HG03025 (cell line): ENCODE measurements at regions not wholly inside any gene's neighbourhood (a gene's known extent, or its start where the extent isn't known, plus 50 kb on each side); places are given as distances from the start of the nearest gene placed in this dataset.
"Not testable (repeated sequence)": the region's sequence is repeated elsewhere in the genome, so short reads cannot be mapped to it uniquely, and the experiment has no call there.

ENCODE experiments used
- ATAC-seq: cut with Tn5 transposase; IDR thresholded peaks from one replicate; pipeline ENCODE4 v1.9.1; 2021; ENCODE audit warnings: mild to moderate bottlenecking, moderate library complexity; ENCODE audit not compliant: unreplicated experiment, low FRiP score

GRCh38 chr1:244155661-244156060 is 104.6 kb downstream of the ZBTB18 start:
- ATAC-seq, result no peak

DNA sequence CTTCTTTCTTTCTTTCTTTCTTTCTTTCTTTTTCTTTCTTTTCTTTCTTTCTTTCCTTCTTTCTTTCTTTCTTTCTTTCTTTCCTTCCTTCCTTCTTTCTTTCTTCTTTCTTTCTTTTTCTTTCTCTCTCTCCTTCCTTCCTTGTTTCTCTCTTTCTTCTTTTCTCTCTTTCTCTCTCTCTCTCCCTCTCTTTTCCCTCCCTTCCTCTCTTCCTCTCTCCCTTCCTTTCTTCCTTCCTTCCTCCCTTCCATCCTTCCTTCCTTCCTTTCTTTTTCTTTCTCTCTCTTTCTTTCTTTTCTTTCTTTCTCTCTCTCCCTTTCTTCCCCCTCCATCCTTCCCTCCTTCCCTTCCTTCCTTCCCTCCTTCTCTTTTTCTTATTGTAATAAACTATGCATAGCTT is 105.5 kb downstream of the ZBTB18 start:
- ATAC-seq, result not testable (repeated sequence)

- ATAC-seq, result no peak
Observed at GRCh38 chr1:244157731-244158438, 106.8 kb downstream of the ZBTB18 start.

GRCh38 chr1:244159646-244160045 is 108.6 kb downstream of the ZBTB18 start:
- ATAC-seq, result no peak

GRCh38 chr1:244160455-244161235 is 109.6 kb downstream of the ZBTB18 start:
- no peak for ATAC-seq

DNA sequence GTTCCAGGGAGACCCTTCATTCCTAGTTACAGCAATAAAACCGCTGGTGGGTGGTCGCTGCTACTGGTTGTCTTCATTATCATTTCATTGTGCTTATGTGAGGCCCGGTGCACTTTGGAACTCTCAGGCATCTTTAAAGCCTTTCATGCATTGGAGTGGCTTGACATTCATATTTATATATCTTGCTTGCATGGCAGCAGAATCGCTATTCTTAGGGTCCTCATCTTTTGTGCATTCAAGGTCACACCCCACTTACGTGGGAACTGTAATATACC is 110.1 kb downstream of the ZBTB18 start:
- no peak for ATAC-seq

- no peak for ATAC-seq
Observed at GRCh38 chr1:244162786-244163530, 111.9 kb downstream of the ZBTB18 start.

GRCh38 chr1:244163861-244164510 is 112.9 kb downstream of the ZBTB18 start:
- no peak for ATAC-seq

DNA sequence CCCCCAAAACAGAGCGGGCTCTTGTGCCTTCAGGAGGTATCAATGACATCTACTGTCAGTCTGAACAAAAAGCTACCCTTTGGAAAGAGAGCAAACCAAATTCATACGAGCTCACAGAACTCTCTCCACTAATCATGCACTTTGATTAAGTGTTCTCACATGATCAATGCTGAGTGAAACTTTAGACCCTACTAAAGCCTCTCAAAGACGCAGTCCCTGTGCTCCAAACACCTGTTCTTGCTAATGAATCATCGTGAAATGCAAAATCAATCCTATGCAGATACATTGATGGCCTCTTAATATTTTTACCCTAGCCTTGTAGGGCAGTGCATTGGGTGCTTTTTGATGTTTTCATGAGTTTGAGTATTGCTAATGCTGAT is 113.4 kb downstream of the ZBTB18 start:
- no peak for ATAC-seq

GRCh38 chr1:244165021-244165420 is 113.9 kb downstream of the ZBTB18 start:
- no peak for ATAC-seq

GRCh38 chr1:244165701-244166100 is 114.6 kb downstream of the ZBTB18 start:
- no peak for ATAC-seq

DNA sequence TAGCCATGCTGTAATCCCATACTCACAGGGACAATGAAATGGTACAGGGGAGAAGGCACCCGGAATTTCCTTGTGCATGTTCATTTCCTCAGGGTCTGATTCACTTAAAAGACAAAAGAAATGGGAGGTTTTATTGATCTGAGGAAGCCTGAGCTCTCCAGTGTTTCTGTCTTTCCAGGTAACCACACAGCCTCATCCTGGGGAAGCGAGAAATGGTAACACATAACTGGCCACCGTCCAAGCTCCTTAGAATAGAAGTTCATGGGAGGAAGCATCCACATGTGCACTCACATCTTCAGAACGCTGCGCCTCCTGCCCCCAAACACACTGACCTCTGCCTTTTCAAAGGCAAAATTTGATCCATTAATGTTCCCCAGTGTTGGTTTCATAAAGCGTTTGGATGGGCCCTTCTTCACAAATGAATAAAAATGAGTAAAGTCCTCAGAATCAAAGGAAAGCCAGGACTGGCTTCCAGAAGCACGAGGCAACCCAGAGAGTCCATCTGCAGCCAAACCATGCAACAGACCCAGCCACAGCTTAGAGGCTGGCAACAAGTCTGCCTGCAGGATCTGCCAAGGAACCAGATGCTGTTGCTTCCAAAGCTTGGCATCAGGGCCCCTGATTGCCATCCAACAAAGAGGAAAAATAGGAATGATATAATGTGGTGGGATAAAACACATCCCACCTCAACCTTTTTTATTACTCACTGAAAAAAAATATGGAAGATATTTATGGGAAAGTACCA is 120.3 kb downstream of the ZBTB18 start:
- no peak for ATAC-seq

- ATAC-seq, result no peak
Observed at GRCh38 chr1:244173240-244173639, 122.2 kb downstream of the ZBTB18 start.

DNA sequence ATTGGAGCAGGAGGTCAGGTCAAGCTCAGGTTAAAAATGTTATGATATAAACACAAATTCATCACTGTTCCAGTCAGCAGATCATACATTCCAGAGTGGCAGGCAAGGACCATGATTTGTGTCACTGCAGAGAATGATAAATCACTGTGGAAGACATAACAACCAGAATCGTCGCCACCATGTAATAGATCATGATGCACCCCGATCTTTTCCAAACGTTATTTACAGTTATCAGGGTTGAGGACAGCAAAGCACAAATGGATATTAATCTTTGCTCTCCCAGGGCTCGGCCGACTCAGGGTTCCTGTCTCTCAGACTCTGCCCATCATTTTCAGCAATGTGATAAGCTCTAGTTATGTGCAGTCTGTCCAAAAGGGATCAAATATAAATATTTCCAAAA is 122.7 kb downstream of the ZBTB18 start:
- no peak for ATAC-seq

DNA sequence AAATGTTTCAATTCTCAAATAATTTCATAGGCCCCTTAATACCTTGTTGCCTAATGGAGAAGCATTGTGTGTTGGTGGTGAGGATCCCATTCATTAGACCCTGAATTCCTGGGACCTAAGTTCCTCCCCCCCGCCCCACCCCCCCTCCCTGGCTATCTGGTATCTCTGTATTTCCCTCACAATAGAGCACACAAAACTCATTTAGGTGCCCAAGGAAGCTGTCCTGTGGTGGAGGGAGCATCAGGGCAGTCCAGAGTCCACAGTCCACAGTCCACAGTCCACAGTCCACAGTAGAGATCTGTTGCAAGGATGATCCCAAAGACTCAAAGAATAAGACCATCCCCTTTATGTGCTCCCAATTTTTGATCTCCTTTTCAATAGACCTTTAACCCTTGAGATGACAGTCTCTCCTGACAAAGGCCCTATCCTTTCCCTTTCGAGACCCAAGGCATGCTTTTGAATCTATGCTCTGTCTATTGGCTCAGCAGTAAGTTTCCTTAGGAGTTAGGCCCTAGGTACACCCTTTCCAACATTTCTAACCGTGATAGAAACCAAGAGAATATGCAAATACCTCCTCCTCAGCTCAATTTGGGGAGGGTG is 123.9 kb downstream of the ZBTB18 start:
- ATAC-seq, result no peak

DNA sequence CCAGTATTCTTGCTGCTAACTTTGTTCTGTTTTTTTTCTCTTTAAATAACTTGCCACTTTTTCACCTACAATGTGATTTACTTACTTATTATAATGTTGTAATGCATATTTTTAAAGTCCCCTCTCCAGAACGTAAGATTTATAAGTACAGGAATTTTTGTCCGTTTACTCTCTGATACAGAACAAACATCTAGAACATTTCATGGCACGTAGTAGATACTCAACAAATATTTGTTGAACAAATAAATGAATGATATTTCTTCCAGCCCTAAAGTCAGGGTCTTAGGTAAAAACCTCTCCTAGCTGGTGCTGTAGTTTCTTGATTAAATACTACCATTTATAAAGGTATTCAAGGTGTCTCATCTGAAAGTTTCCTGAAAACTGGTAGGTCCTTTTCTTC is 125.1 kb downstream of the ZBTB18 start:
- ATAC-seq, result no peak

GRCh38 chr1:244180256-244180655 is 129.2 kb downstream of the ZBTB18 start:
- ATAC-seq, result no peak

- no peak for ATAC-seq
Observed at GRCh38 chr1:244181867-244182266, 130.8 kb downstream of the ZBTB18 start.

DNA sequence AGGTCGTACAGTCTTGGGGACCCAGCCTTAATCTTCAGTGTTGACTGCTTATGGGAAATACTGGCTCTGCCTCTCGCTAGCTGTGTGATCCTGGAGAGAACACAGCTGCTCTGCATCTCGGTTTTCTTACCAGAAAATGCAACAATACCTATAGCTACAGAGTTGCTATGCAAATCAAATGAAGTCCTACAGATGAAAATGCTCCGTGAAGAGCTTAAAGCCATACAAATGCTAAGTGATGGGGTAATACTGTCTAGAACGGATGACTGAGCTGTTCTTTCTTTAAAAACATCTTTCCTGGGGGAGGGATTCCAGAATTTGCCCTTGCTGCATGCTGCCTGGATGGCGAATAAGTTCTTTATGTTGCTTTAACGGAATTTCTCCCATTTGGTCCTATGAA is 132.0 kb downstream of the ZBTB18 start:
- ATAC-seq, result no peak

DNA sequence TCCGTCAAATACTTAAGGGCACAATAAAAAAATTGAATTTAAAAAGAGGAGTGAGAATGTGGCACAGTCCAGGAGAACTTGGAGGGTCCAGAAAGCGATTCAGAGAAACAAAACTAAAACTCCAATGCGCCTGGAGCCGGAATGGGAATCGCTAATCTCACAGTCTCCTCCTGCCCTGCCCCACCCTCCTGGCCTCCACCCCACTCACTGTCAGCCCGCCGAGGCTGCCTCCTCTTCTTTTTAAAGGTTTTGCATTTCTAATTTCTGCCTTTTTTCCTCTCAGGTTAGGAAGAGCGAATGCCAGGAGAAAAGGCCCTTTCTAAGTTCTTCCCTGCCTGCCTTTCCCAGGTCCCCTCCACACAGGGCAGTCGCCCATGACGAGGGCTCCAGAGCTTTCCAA is 135.3 kb downstream of the ZBTB18 start:
- ATAC-seq, result no peak
